H9 (cell line): ENCODE measurements at regions not wholly inside any gene's neighbourhood (a gene's known extent, or its start where the extent isn't known, plus 50 kb on each side); places are given as distances from the start of the nearest gene placed in this dataset.

Source experiments
- DNase-seq: peaks from one replicate; pipeline ENCODE4 v3.0.0-alpha.2; 2017
- H2AFZ ChIP-seq: one replicate; pipeline ENCODE4 v1.6.1; 2013; ENCODE audit warnings: mild to moderate bottlenecking, low read length, control low read depth, moderate library complexity
- H2AK5ac ChIP-seq: 2 replicates; pipeline ENCODE4 v1.6.1; 2013; ENCODE audit warnings: low read length, control low read depth, mixed read lengths; ENCODE audit not compliant: insufficient read length
- H2BK120ac ChIP-seq: one replicate; pipeline ENCODE4 v1.6.1; 2013; ENCODE audit warnings: low read depth, mild to moderate bottlenecking, low read length, control low read depth, inconsistent platforms; ENCODE audit not compliant: poor library complexity, severe bottlenecking
- H2BK12ac ChIP-seq: 2 replicates; pipeline ENCODE4 v1.6.1; 2013; ENCODE audit warnings: low read length, control low read depth, mixed read lengths, low read depth; ENCODE audit not compliant: insufficient read length
- H2BK15ac ChIP-seq: 2 replicates; pipeline ENCODE4 v1.6.1; 2013; ENCODE audit warnings: low read depth, low read length, control low read depth
- H2BK20ac ChIP-seq: one replicate; pipeline ENCODE4 v1.6.1; 2013; ENCODE audit warnings: low read depth, mild to moderate bottlenecking, low read length, control low read depth, inconsistent platforms; ENCODE audit not compliant: poor library complexity, severe bottlenecking
- H2BK5ac ChIP-seq: 2 replicates; pipeline ENCODE4 v1.6.1; 2013; ENCODE audit warnings: low read length, control low read depth, mixed read lengths; ENCODE audit not compliant: insufficient read length
- H3K14ac ChIP-seq: 2 replicates; pipeline ENCODE4 v1.6.1; 2013; ENCODE audit warnings: low read length, control low read depth; ENCODE audit not compliant: insufficient read depth
- H3K18ac ChIP-seq: 2 replicates; pipeline ENCODE4 v1.6.1; 2013; ENCODE audit warnings: low read depth, mild to moderate bottlenecking, mixed read lengths, low read length, control low read depth; ENCODE audit not compliant: insufficient read length
- H3K23ac ChIP-seq: 2 replicates; pipeline ENCODE4 v1.6.1; 2013; ENCODE audit warnings: low read length, control low read depth, mixed read lengths, low read depth; ENCODE audit not compliant: insufficient read length
- H3K23me2 ChIP-seq: 2 replicates; pipeline ENCODE4 v1.6.1; 2013; ENCODE audit warnings: low read depth, mild to moderate bottlenecking, mixed read lengths, low read length, control low read depth; ENCODE audit not compliant: insufficient read length, poor library complexity, severe bottlenecking
- H3K27ac ChIP-seq: 2 replicates; pipeline ENCODE4 v1.5.1; 2013; ENCODE audit warnings: low read length, control low read depth, mixed read lengths, low read depth; ENCODE audit not compliant: insufficient read length
- H3K27me3 ChIP-seq: 2 replicates; pipeline ENCODE4 v1.6.1; 2013; ENCODE audit warnings: low read length, control low read depth, inconsistent platforms; ENCODE audit not compliant: insufficient read depth
- H3K4ac ChIP-seq: 2 replicates; pipeline ENCODE4 v1.6.1; 2013; ENCODE audit warnings: low read depth, mild to moderate bottlenecking, control low read depth, inconsistent platforms, low read length, moderate library complexity
- H3K4me1 ChIP-seq: 2 replicates; pipeline ENCODE4 v1.6.1; 2013; ENCODE audit warnings: low read length, control low read depth, inconsistent platforms; ENCODE audit not compliant: insufficient read depth
- H3K4me2 ChIP-seq: 2 replicates; pipeline ENCODE4 v1.6.1; 2013; ENCODE audit warnings: low read length, control low read depth, mixed read lengths; ENCODE audit not compliant: insufficient read length, insufficient read depth
- H3K56ac ChIP-seq: 2 replicates; pipeline ENCODE4 v1.6.1; 2013; ENCODE audit warnings: low read depth, mild to moderate bottlenecking, mixed read lengths, low read length, control low read depth; ENCODE audit not compliant: insufficient read length
- H3K79me1 ChIP-seq: 2 replicates; pipeline ENCODE4 v1.6.1; 2013; ENCODE audit warnings: low read depth, mild to moderate bottlenecking, moderate library complexity, low read length, control low read depth, inconsistent platforms; ENCODE audit not compliant: insufficient read depth, poor library complexity, severe bottlenecking
- H3K79me2 ChIP-seq: 2 replicates; pipeline ENCODE4 v1.6.1; 2013; ENCODE audit warnings: low read length, control low read depth, inconsistent platforms; ENCODE audit not compliant: insufficient read depth
- H3K9ac ChIP-seq: 2 replicates; pipeline ENCODE4 v1.6.1; 2013; ENCODE audit warnings: low read length, control low read depth, mixed read lengths; ENCODE audit not compliant: insufficient read length; ENCODE audit errors: extremely low read depth
- H3K9me3 ChIP-seq: one replicate; pipeline ENCODE4 v1.6.1; 2013; ENCODE audit warnings: low read depth, low read length, inconsistent platforms; ENCODE audit not compliant: control insufficient read depth
- H3T11ph ChIP-seq: one replicate; pipeline ENCODE4 v1.6.1; 2013; ENCODE audit warnings: mild to moderate bottlenecking, low read length, control low read depth, inconsistent platforms
- H4K20me1 ChIP-seq: one replicate; pipeline ENCODE4 v1.6.1; 2013; ENCODE audit not compliant: control insufficient read depth, insufficient read length, insufficient read depth
- H4K5ac ChIP-seq: 2 replicates; pipeline ENCODE4 v1.6.1; 2013; ENCODE audit warnings: low read depth, mild to moderate bottlenecking, mixed read lengths, low read length, control low read depth; ENCODE audit not compliant: insufficient read length
- H4K8ac ChIP-seq: replicated peaks from 2 replicates; pipeline ENCODE4 v1.6.1; 2013; ENCODE audit warnings: low read length, control low read depth, mixed read lengths, low read depth; ENCODE audit not compliant: insufficient read length
- H4K91ac ChIP-seq: 2 replicates; pipeline ENCODE4 v1.6.1; 2013; ENCODE audit warnings: low read depth, mild to moderate bottlenecking, moderate library complexity, mixed read lengths, low read length, control low read depth; ENCODE audit not compliant: insufficient read length
- H3K27ac Mint-ChIP-seq, 3 experiments: 2 replicates in 2 of 3; 3 replicates in 1 of 3; pipeline ENCODE4 v1.8.0; 2020 to 2021; ENCODE audit warnings: mixed read lengths in 3 of 3, mild to moderate bottlenecking in 1 of 3, moderate library complexity in 1 of 3
- H3K27me3 Mint-ChIP-seq: 2 replicates; pipeline ENCODE4 v1.8.0; 2021; ENCODE audit warnings: low read depth, mild to moderate bottlenecking, moderate library complexity, mixed read lengths
- H3K36me3 Mint-ChIP-seq, 3 experiments: 2 replicates in 2 of 3; 3 replicates in 1 of 3; pipeline ENCODE4 v1.8.0; 2020 to 2021; ENCODE audit warnings: low read depth in 3 of 3, mixed read lengths in 3 of 3; ENCODE audit not compliant: insufficient read depth in 1 of 3
- H3K4me1 Mint-ChIP-seq, 2 experiments: 2 replicates each; pipeline ENCODE4 v1.8.0; 2020; ENCODE audit warnings: mixed read lengths in 2 of 2
- H3K4me3 Mint-ChIP-seq, 2 experiments: 2 replicates in 1 of 2; 3 replicates in 1 of 2; pipeline ENCODE4 v1.8.0; 2020 to 2021; ENCODE audit warnings: mild to moderate bottlenecking in 2 of 2, mixed read lengths in 2 of 2, moderate library complexity in 1 of 2
- H3K9me3 Mint-ChIP-seq, 2 experiments: 2 replicates in 1 of 2; 3 replicates in 1 of 2; pipeline ENCODE4 v1.8.0; 2020; ENCODE audit warnings: mild to moderate bottlenecking in 2 of 2, mixed read lengths in 2 of 2, moderate library complexity in 1 of 2
- CTCF ChIP-seq: fragments of 200-600 bp; sonication (generic); conservative IDR thresholded peaks from 3 replicates; pipeline ENCODE4 v1.8.0; 2021; ENCODE audit warnings: antibody characterized with exemption, mild to moderate bottlenecking
- WGBS: extraction: QIAGEN DNeasy Blood & Tissue Kit; methylation state at CpG from one replicate; pipeline ENCODE4 v1.1.7; 2013; ENCODE audit warnings: missing lambda C conversion rate, low lambda C conversion rate, mixed read lengths; ENCODE audit not compliant: insufficient read length; ENCODE audit errors: extremely low coverage; 5-methylcytosine and 5-hydroxymethylcytosine counted together

- H3K9me3 Mint-ChIP-seq = peaks cover 0 to 6% of the 10 kb centered on the region in 2 experiments; a peak in 2 of 5 replicates
- no peak overlapping the region for H2AFZ ChIP-seq
- H3K9me3 ChIP-seq = no peaks in the 10 kb centered on the region
- no peak overlapping the region for H2BK120ac ChIP-seq
- peaks cover 2% of the 10 kb centered on the region; the same call in 1 of the 2 replicates for H3K27me3 Mint-ChIP-seq
- H3K56ac ChIP-seq = no peak overlapping the region
- no peak overlapping the region for H3K9ac ChIP-seq
- H2BK15ac ChIP-seq = no peak overlapping the region
- no peaks in the 10 kb centered on the region for H3K79me2 ChIP-seq
- no peak overlapping the region; a peak in 1 of 5 replicates for H3K4me3 Mint-ChIP-seq
- TF ChIP-seq CTCF = no peak
- no peak overlapping the region for H4K5ac ChIP-seq
- no peak overlapping the region for H3K14ac ChIP-seq
- H3K27ac ChIP-seq = no peak overlapping the region
- no peak overlapping the region for H2BK20ac ChIP-seq
- peak overlapping the region; percentile 39 for H3K4me2 ChIP-seq
- H3K4me1 ChIP-seq = no peaks in the 10 kb centered on the region
- no peaks in the 10 kb centered on the region for H4K20me1 ChIP-seq
- H3K36me3 Mint-ChIP-seq = no peaks in the 10 kb centered on the region
- no peaks in the 10 kb centered on the region for H3K79me1 ChIP-seq
- H3K23ac ChIP-seq = no peak overlapping the region
- no peak overlapping the region for H3K18ac ChIP-seq
- no peak overlapping the region for H3K27ac Mint-ChIP-seq
- no peak overlapping the region for H2BK12ac ChIP-seq
- peaks cover 8% of the 10 kb centered on the region for H3K23me2 ChIP-seq
- no peak overlapping the region for H2AK5ac ChIP-seq
- DNase-seq = peak; percentile 39
- H4K8ac ChIP-seq = no peak overlapping the region
- peaks cover 12 to 17% of the 10 kb centered on the region in 2 experiments for H3K4me1 Mint-ChIP-seq
- no peak overlapping the region for H3T11ph ChIP-seq
- peaks cover 4% of the 10 kb centered on the region; the same call in 1 of the 2 replicates for H3K27me3 ChIP-seq
- no peak overlapping the region for H4K91ac ChIP-seq
- H2BK5ac ChIP-seq = no peak overlapping the region
- WGBS = no CpG with 5 or more reads among the region's 15 CpGs
- no peak overlapping the region for H3K4ac ChIP-seq
Observed at GRCh38 chr1:63074321-63074720, 248.0 kb upstream of the FOXD3 start.
